ENCODE measurements at regions not wholly inside any gene's neighbourhood (a gene's known extent, or its start where the extent isn't known, plus 50 kb on each side); places are given as distances from the start of the nearest gene placed in this dataset.

DNA sequence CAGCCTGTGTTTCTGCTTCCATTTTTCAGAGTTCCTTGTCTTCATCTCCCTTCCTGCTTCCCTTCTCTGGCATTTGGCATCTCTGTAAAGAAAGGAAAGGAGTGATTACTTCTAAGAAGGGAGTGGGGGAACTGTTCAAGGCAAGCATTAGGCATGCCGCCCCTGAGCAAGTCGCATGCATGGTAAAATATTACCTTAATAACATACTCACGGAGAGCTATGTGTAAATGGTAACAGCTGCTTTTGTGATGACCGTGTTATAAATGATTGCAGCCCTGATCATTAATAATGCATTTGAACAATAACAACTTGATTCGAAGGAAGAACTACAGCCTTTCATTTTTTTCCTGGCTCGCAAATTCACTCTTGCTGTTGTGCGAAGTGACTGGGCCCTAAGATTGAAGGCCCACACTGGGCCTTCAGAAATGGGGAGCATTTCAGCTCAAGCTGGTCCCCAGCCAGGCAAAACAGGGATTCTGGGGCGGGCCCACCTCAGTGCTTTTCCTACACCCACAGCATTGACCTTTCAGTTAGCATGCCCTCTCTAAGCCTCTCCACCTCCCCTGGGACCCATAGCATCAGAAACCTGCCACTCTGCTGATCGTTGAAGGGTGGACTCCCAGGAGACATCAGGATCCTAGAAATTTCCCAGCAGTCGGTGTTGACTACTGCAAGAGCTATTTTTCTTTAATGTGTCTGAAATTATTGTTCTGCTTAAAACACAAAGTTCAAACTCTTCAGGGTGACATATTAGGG is 263.0 kb upstream of the CADM1 start:
- DNase-seq (ENCODE audit: low read depth): no peak

DNA sequence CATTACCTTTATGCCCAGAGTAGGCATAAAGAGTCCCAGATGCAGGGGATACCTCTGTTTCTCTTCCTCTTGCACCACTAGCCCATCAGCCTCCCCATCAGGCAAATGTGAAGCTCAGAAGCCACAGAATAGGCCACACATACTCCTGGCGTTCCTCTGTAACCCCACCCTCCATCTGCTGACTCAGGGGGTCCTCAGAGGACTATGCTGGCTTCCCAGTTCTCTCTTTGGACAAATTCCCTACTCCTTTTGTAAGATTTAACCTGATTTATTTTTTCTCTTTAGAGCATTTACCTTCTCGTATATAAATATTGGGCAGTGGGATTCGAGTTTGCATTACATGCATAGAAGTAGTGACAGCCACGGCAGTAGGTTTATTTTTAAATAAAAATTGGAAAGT is 262.3 kb upstream of the CADM1 start:
- no peak for DNase-seq (ENCODE audit: low read depth)

- DNase-seq (ENCODE audit: low read depth): no peak
Measured at GRCh38 chr11:115765803-115766239, 261.6 kb upstream of the CADM1 start.

DNA sequence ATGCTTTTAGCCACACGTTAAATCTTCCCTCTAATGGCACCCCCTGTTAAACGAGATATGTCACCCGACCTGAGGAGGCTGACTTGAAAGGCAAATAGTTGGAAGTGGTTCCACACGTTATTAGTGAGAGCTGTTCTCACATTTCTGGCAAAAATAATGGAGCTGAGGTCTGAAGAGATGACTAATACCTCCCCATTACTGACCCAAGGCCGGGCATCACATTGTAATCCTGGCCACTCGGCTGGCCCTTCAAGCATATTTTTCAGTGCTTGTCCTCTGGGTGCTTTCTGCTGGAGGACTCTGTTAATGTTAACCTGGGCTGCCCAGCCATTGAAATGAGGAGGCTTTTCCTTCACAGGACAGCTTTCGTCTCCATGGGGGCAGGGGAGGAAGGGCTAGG is 260.0 kb upstream of the CADM1 start:
- no peak for DNase-seq (ENCODE audit: low read depth)

DNA sequence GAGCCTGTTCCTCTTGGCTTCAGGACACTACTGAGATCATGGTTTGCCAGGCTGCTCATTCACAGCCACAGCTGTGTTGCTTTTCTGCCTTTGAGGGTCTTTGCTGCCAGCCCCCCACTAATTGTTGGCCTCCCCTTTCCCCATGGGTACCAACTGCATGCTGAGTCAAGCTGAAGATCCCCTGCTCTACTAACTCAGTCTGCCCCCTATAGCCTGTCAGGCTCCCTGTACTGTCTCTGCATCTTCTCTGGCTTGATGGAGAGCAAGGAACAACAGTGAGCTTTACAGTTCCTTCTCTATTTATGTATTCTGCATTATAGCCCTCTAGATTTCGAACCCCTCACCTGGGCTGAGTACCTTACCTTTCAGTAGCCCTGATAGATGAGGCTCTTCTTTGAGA is 257.6 kb upstream of the CADM1 start:
- no peak for DNase-seq (ENCODE audit: low read depth)

- DNase-seq (ENCODE audit: low read depth): no peak
Measured at GRCh38 chr11:115761348-115761747, 257.1 kb upstream of the CADM1 start.

GRCh38 chr11:115760461-115761320 is 256.5 kb upstream of the CADM1 start:
- no peak for DNase-seq (ENCODE audit: low read depth)

GRCh38 chr11:115759622-115760460 is 255.6 kb upstream of the CADM1 start:
- DNase-seq (ENCODE audit: low read depth): no peak

DNA sequence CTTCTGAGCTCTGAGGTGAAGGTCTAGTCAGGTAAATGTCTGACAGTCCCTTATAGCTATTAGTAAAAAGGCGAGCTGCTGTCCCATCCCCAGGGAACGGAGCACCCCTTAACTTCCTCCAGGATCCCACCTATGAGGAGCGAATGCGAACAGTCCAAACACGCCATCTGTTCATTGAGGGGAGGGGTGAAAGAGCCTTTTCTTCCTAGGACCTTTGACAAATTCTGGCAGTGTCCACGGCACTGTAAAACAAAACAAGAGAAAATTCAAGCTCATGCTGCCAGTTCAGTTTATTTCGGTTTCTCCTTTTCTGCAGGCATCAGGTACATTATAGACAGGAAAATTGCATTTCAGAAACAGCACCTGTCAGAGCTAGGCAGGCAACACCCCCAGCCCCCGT is 253.8 kb upstream of the CADM1 start:
- DNase-seq (ENCODE audit: low read depth): no peak

DNA sequence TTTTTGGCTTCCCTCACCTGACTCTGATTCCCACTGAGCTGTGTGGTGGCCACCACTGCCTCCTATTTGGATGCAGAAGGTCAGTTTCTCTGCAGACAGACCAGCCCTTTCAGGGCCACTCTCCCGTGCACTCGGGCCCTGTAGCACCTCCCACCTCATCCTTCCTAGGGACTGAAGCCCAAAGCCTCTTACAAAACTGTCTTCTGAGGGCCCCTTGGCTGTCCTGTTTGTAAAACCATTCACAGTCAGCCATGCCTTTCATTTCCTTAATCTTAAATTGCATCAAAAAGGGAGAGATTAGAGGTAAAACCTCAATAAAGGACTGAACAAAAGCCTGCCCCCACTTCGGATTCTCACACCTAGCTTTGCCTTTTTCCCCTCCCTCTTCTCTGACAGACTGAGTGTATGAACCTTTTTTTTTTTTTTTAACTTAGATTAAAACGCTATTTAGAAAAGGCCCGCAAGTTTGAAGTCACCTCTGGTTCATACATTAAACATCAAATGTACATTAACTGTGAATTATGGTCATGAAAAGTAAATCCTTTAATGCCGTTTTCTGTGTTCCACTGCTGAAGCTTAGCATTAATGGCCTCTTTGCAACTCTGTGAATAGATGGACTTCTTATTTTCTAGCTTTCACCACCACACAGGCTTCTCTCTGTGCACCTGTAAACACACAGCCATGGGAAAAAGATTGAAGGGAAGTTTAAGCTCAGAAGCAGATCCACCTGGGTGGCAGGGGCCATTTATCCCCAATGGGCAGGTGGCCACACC is 247.2 kb upstream of the CADM1 start:
- no peak for DNase-seq (ENCODE audit: low read depth)

DNA sequence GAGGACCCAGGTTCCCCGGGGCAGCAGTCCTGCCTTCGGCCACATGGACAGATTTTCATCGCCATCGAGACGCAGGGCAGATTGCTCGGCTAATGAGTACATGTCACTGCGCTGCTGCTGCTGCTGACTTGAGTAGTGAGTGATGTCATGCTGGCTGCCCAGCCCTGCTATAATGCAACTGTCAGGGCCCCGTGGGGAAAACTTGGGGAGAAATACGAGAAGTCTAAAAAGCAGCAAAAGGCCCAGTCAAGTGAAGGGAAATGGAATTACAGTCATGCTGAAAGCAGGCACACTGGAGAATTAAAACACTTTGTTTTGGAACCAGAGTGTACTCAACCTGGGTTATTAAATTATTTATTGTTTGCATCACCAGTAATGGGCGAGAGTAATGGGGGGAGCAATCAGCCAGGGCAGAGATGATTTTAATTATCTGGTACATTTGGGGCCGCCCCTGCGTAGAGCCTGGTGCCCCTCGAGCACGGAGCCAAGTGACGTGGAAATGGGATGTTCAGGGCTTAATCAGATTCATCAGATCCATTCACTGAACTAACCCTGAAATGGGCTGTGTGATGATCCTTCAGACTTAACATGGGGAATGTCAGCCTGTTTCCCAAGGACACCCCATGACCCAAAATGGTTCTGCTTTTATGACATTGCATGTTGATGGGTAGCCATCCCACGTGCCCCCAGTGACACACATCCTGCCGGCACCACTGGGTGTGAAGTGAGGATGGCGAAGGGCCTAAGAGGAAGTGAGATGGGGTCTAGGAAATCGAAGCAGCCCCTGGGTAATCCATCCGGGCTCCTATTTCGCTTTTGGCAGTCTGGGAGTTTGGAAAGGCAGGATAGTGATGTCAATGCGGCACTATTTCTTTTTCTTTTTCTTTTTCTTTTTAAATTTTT is 241.6 kb upstream of the CADM1 start:
- DNase-seq (ENCODE audit: low read depth): no peak

GRCh38 chr11:115745066-115745465 is 240.9 kb upstream of the CADM1 start:
- DNase-seq (ENCODE audit: low read depth): no peak

GRCh38 chr11:115743719-115744118 is 239.5 kb upstream of the CADM1 start:
- DNase-seq (ENCODE audit: low read depth): no peak

DNA sequence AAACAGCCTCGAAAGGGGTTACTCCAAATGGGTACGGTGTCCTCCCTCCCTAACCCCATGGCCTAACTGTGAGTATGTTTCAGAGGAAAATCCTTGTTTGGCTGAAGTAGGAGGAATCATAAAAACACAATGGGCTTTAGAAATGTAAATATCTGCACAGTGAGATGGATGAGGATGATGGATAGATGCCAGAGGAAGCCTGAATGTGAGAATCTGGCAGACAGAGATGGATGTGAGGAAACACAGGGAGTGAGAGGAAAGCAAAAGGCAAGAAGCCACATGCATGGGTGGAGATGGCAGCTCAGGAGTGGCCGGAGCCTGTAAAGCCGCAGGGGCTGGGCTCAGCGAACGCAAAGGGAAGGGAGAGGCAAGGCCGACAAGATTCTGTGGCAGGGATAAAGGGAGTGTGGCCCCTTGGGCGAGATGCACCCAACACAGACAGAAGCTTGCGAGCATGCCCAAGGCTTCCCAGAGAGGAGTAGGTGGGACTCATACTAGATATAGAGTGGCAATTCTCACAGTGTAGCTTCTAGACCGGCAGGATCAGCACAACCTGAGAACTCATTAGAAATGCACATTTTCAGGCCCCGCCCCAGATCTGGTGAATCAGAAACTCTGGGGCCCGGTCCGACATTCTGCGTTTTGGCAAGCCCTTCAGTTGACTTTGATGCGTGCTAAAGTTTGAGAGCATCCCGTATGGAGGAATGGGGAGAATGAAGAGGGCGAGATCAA is 237.3 kb upstream of the CADM1 start:
- DNase-seq (ENCODE audit: low read depth): no peak

- no peak for DNase-seq (ENCODE audit: low read depth)
Measured at GRCh38 chr11:115740324-115740723, 236.1 kb upstream of the CADM1 start.

DNA sequence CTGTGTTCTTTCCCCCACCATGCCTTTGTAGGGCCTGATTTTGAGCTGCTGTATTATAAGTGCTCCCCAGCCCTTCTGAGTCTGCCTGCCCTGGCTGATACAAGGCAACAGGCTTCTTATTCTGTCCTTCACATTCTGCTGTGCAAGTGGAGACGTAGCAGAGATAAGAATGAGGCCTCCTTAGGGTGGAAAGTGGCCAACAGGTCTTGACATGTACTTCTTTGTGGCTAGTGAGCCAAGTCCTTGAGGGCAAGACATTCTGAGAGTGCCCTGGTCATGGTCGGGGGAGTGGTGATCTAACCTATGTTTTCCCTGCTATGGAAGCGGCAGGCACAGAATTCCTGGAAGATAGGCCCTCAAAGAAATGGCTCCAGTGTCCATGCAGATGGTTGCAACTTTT is 235.7 kb upstream of the CADM1 start:
- DNase-seq (ENCODE audit: low read depth): no peak

GRCh38 chr11:115739146-115739545 is 234.9 kb upstream of the CADM1 start:
- no peak for DNase-seq (ENCODE audit: low read depth)

- no peak for DNase-seq (ENCODE audit: low read depth)
Measured at GRCh38 chr11:115737875-115738274, 233.7 kb upstream of the CADM1 start.

GRCh38 chr11:115736146-115736545 is 231.9 kb upstream of the CADM1 start:
- no peak for DNase-seq (ENCODE audit: low read depth)

GRCh38 chr11:115724666-115725065 is 220.5 kb upstream of the CADM1 start:
- DNase-seq (ENCODE audit: low read depth): no peak
